BJ (cell line): ENCODE measurements at regions not wholly inside any gene's neighbourhood (a gene's known extent, or its start where the extent isn't known, plus 50 kb on each side); places are given as distances from the start of the nearest gene placed in this dataset.

ENCODE experiments used
- CTCF ChIA-PET: fragments of 350-600 bp; formaldehyde crosslinking; extraction: SDS; loops from one replicate; lab custom pipeline; 2021; ENCODE audit warnings: antibody characterized with exemption, inconsistent platforms; lab: Yijun Ruan, JAX
- POLR2A ChIA-PET: fragments of 300-600 bp; sonication (Branson Sonifier 250); formaldehyde crosslinking; extraction: SDS; loops from one replicate; lab custom pipeline; 2021; ENCODE audit warnings: antibody characterized with exemption; lab: Charles Lee
- DNase-seq: peaks from one replicate; pipeline ENCODE4 v3.0.0-alpha.2; 2011; ENCODE audit warnings: low read depth
- H3K27me3 ChIP-seq: 2 replicates; pipeline ENCODE4 v1.6.0; 2011; ENCODE audit warnings: low read length; ENCODE audit not compliant: control insufficient read depth, insufficient read depth
- H3K36me3 ChIP-seq: 2 replicates; pipeline ENCODE4 v1.5.1; 2011; ENCODE audit warnings: low read length; ENCODE audit not compliant: control insufficient read depth, insufficient read depth
- H3K4me3 ChIP-seq: 2 replicates; pipeline ENCODE4 v1.5.1; 2011; ENCODE audit warnings: low read depth, mild to moderate bottlenecking, control low read depth, low read length
- TF ChIP-seq, protein P1 (sequence below): IDR thresholded peaks from 2 replicates; pipeline ENCODE4 v1.5.1; 2011; ENCODE audit warnings: low read depth, mild to moderate bottlenecking, control low read depth, inconsistent platforms, low read length, moderate library complexity; ENCODE audit not compliant: insufficient read depth

DNA sequence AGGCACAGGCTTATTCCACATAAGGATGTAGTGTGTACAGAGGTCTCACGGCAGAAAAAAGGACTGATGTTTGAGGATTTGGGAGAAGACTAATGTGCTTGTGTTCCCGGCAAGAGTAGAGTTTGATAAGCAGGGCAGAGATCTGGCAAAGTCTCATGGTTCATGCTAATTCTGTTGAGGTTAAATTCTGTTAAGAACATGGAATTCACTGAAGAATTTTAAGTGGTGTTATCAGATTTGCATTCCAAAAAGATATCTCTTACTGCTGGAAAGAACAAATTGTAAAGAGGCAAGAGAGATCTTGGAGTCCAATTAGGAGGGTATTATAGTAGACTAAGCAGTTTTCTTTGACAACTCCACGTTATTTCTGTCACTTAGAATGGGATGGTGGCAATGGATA is 348.3 kb downstream of the TDRD3 start:
- DNase-seq = no peak
- no peak overlapping the region for H3K4me3 ChIP-seq
- no peaks in the 10 kb centered on the region for H3K36me3 ChIP-seq
- ChIA-PET CTCF (no interaction called here), POLR2A (no interaction called here)
- TF ChIP-seq, protein P1, sequence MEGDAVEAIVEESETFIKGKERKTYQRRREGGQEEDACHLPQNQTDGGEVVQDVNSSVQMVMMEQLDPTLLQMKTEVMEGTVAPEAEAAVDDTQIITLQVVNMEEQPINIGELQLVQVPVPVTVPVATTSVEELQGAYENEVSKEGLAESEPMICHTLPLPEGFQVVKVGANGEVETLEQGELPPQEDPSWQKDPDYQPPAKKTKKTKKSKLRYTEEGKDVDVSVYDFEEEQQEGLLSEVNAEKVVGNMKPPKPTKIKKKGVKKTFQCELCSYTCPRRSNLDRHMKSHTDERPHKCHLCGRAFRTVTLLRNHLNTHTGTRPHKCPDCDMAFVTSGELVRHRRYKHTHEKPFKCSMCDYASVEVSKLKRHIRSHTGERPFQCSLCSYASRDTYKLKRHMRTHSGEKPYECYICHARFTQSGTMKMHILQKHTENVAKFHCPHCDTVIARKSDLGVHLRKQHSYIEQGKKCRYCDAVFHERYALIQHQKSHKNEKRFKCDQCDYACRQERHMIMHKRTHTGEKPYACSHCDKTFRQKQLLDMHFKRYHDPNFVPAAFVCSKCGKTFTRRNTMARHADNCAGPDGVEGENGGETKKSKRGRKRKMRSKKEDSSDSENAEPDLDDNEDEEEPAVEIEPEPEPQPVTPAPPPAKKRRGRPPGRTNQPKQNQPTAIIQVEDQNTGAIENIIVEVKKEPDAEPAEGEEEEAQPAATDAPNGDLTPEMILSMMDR = no peak
- no peaks in the 10 kb centered on the region for H3K27me3 ChIP-seq

- ChIA-PET CTCF (no interaction called here), POLR2A (no interaction called here)
- Histone ChIP-seq H3K36me3 (no peaks in the 10 kb centered on the region), H3K4me3 (no peak overlapping the region), H3K27me3 (no peaks in the 10 kb centered on the region)
- TF ChIP-seq, protein P1 = no peak
- DNase-seq = no peak
Observed at GRCh38 chr13:60733933-60734332, 336.9 kb downstream of the TDRD3 start.

DNA sequence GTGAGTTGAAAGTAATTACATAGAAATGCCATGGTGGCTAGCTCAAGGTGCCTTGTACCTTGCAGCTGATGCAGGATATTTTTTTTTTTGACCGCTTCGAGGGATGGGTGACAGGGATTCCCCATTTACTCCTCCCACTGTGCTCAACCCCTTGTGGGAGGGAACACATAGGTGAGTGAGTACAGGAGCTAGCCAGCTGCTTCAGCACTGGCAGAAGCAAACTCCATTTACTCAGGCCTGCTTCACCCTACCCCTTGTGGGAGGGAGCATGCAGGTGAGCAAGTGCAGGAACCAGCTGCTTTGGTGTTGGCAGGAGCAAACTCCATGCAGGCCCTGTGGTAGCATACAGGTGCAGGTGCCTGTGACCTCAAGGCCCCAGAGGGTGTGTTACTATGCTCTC is 330.1 kb downstream of the TDRD3 start:
- ChIA-PET POLR2A (no interaction called here), CTCF (interaction anchor here (0.5 kb wide), 1 partner anchor 275 kb away, joined by 3 read pairs; no protein-coding TSS in a partner anchor)
- Histone ChIP-seq H3K4me3 (no peak overlapping the region), H3K36me3 (no peaks in the 10 kb centered on the region), H3K27me3 (no peaks in the 10 kb centered on the region)
- TF ChIP-seq, protein P1 = no peak
- DNase-seq = no peak

- TF ChIP-seq, protein P1 = no peak
- Histone ChIP-seq H3K27me3 (no peaks in the 10 kb centered on the region), H3K36me3 (no peaks in the 10 kb centered on the region), H3K4me3 (no peak overlapping the region)
- ChIA-PET CTCF (no interaction called here), POLR2A (no interaction called here)
- DNase-seq = no peak
Observed at GRCh38 chr13:60721063-60721462, 324.0 kb downstream of the TDRD3 start.

DNA sequence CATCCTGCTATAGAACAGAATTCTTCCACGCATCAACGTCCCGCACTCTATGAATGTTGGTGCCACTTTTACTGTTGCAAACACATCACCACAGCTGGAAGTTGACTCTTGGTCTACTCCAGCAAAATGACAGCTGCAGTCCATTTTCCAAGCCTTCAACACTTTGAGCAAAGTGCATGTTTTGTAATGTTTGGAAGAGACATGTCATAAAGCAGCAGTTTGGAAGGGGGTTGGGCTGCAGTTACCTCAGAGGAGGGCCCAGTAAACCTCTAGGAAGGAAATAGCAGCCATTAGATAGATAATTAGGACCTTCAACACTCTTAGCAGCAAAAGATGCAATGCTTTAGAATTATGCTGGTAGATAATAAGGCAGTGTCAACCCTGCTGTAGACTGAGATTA is 323.6 kb downstream of the TDRD3 start:
- CTCF ChIA-PET = no interaction called here
- Histone ChIP-seq H3K4me3 (no peak overlapping the region), H3K36me3 (no peaks in the 10 kb centered on the region), H3K27me3 (no peaks in the 10 kb centered on the region)
- TF ChIP-seq, protein P1 = no peak
- DNase-seq = no peak
- POLR2A ChIA-PET = no interaction called here
